Lung (tissue), 11 donors: ENCODE measurements at regions not wholly inside any gene's neighbourhood (a gene's known extent, or its start where the extent isn't known, plus 50 kb on each side); places are given as distances from the start of the nearest gene placed in this dataset.

Source experiments
- ATAC-seq: fragments of 200-7000 bp; cut with Tn5 transposase; one replicate; pipeline ENCODE4 v1.9.1; 2020; ENCODE audit warnings: moderate number of reproducible peaks; ENCODE audit not compliant: insufficient read depth, low FRiP score
- DNase-seq, 3 donors: peaks; one replicate each; pipeline ENCODE4 v3.0.0-alpha.2; 2013 to 2017
- H3K27ac ChIP-seq, 2 donors: one replicate each; pipeline ENCODE4 v1.5.1; 2013; ENCODE audit warnings: mild to moderate bottlenecking in 2 of 2, moderate library complexity in 2 of 2, control low read depth in 1 of 2, inconsistent platforms in 1 of 2, low read depth in 1 of 2, low read length in 1 of 2
- H3K27me3 ChIP-seq, 3 donors: one replicate each; pipeline ENCODE4 v1.5.1; 2013; ENCODE audit warnings: low read length in 2 of 3; ENCODE audit not compliant: control insufficient read depth in 3 of 3, insufficient read depth in 3 of 3
- H3K36me3 ChIP-seq, 4 donors: one replicate each; pipeline ENCODE4 v1.5.1; 2013; ENCODE audit warnings: low read length in 4 of 4, mild to moderate bottlenecking in 1 of 4, moderate library complexity in 1 of 4; ENCODE audit not compliant: control insufficient read depth in 4 of 4, insufficient read depth in 4 of 4
- H3K4me1 ChIP-seq, 5 donors: one replicate each; pipeline ENCODE4 v1.5.1; 2013; ENCODE audit warnings: low read length in 5 of 5, mild to moderate bottlenecking in 2 of 5, moderate library complexity in 1 of 5; ENCODE audit not compliant: control insufficient read depth in 5 of 5, insufficient read depth in 5 of 5
- H3K4me3 ChIP-seq: one replicate; pipeline ENCODE4 v1.5.1; 2013; ENCODE audit warnings: mild to moderate bottlenecking, control low read depth, moderate library complexity
- H3K9ac ChIP-seq, 2 donors: one replicate each; pipeline ENCODE4 v1.5.1; 2013; ENCODE audit warnings: low read length in 2 of 2, control low read depth in 1 of 2; ENCODE audit not compliant: insufficient read depth in 1 of 2
- H3K9me3 ChIP-seq, 4 donors: one replicate each; pipeline ENCODE4 v1.5.1; 2013; ENCODE audit warnings: low read length in 3 of 4, mild to moderate bottlenecking in 1 of 4, moderate library complexity in 1 of 4; ENCODE audit not compliant: control insufficient read depth in 4 of 4, insufficient read depth in 3 of 4
- CTCF ChIP-seq: IDR thresholded peaks from 2 replicates; pipeline ENCODE4 v1.5.1; 2012; ENCODE audit warnings: mild to moderate bottlenecking; ENCODE audit errors: control extremely low read depth, extremely low read depth
- WGBS, 2 donors: extraction: QIAGEN DNeasy Blood & Tissue Kit; methylation state at CpG; one replicate each; pipeline ENCODE4 v1.1.7; 2013; 5-methylcytosine and 5-hydroxymethylcytosine counted together
- donor health status: control.
- donor health status: control.
- donor health status: Bipolar disorder and iron deficiency.
- donor health status: healthy.
- donor health status: DM: yes; HTN: yes; CAD: no.

GRCh38 chr2:129810521-129810920 is 168.9 kb upstream of the RAB6C start:
- no peak overlapping the region for H3K9ac ChIP-seq
- ATAC-seq (no peak), DNase-seq (no peak)
- peaks cover 0 to 9% (median 0%) of the 10 kb centered on the region in 4 donors for H3K9me3 ChIP-seq
- no peaks in the 10 kb centered on the region for H3K36me3 ChIP-seq
- H3K27me3 ChIP-seq = no peaks in the 10 kb centered on the region
- no peak overlapping the region for H3K4me3 ChIP-seq
- H3K4me1 ChIP-seq = no peaks in the 10 kb centered on the region
- WGBS, 2 donors = 66 to 71% methylated on average over 3 of the region's 3 CpGs
- H3K27ac ChIP-seq = no peak overlapping the region
- no peak for TF ChIP-seq CTCF

GRCh38 chr2:129812071-129812470 is 167.4 kb upstream of the RAB6C start:
- DNase-seq (peak in 2 of 3 donors; percentile 32 to 48), ATAC-seq (peak; percentile 33)
- Histone ChIP-seq H3K9me3 (peaks cover 0 to 9% (median 0%) of the 10 kb centered on the region in 4 donors), H3K4me3 (no peak overlapping the region), H3K9ac (no peak overlapping the region), H3K36me3 (no peaks in the 10 kb centered on the region), H3K4me1 (no peaks in the 10 kb centered on the region), H3K27ac (no peak overlapping the region), H3K27me3 (no peaks in the 10 kb centered on the region)
- 23 to 41% methylated on average over 4 of the region's 4 CpGs for WGBS, 2 donors
- no peak for TF ChIP-seq CTCF

GRCh38 chr2:129812654-129813053 is 166.8 kb upstream of the RAB6C start:
- no peak overlapping the region for H3K9ac ChIP-seq
- 75 to 83% methylated on average over 3 of the region's 3 CpGs for WGBS, 2 donors
- no peak overlapping the region for H3K4me3 ChIP-seq
- DNase-seq (no peak), ATAC-seq (no peak)
- no peaks in the 10 kb centered on the region for H3K4me1 ChIP-seq
- H3K27ac ChIP-seq = no peak overlapping the region
- no peaks in the 10 kb centered on the region for H3K36me3 ChIP-seq
- H3K27me3 ChIP-seq = no peaks in the 10 kb centered on the region
- peaks cover 0 to 9% (median 0%) of the 10 kb centered on the region in 4 donors for H3K9me3 ChIP-seq
- TF ChIP-seq CTCF = no peak

GRCh38 chr2:129813404-129813803 is 166.1 kb upstream of the RAB6C start:
- H3K27me3 ChIP-seq = no peaks in the 10 kb centered on the region
- TF ChIP-seq CTCF = no peak
- H3K36me3 ChIP-seq = no peaks in the 10 kb centered on the region
- H3K9me3 ChIP-seq = peaks cover 0 to 9% (median 0%) of the 10 kb centered on the region in 4 donors
- no peak for DNase-seq
- no peak overlapping the region for H3K27ac ChIP-seq
- 46 to 68% methylated on average over 4 of the region's 4 CpGs for WGBS, 2 donors
- H3K4me3 ChIP-seq = no peak overlapping the region
- ATAC-seq = no peak
- H3K4me1 ChIP-seq = no peaks in the 10 kb centered on the region
- no peak overlapping the region for H3K9ac ChIP-seq
